VCaP (cell line): ENCODE measurements at regions not wholly inside any gene's neighbourhood (a gene's known extent, or its start where the extent isn't known, plus 50 kb on each side); places are given as distances from the start of the nearest gene placed in this dataset.
A peak's percentile ranks its signal among the peaks of the same experiment; 100 is the strongest.

Experiments used
- H3K27ac ChIP-seq: fragments of 450-650 bp; 2 replicates; pipeline ENCODE4 v1.5.1; 2017
- TF ChIP-seq, protein P1 (sequence below): fragments of 450-650 bp; conservative IDR thresholded peaks from 2 replicates; pipeline ENCODE4 v1.5.1; 2017; ENCODE audit warnings: mild to moderate bottlenecking, moderate library complexity

DNA sequence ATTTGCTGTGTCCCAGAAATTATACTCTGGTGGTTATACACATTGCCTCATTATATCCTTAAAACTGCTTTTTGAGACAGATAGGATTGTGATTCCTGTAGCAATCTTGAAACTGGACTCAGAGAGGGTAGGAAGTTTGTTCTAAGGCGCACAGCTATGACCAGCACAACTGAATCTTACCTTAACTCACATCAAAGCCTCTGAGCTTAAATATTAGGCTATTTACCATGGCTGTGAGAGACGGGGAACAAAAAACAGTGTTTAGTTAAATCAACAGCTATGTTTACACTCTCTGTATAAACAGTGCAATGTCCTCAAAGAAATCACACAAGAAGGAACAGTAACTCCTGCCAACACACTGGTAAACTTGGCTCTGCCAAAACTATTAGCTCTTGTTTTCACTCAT, 50.9 kb upstream of the TUT7 start:
- peak overlapping the region; percentile 96 for H3K27ac ChIP-seq
- TF ChIP-seq, protein P1, sequence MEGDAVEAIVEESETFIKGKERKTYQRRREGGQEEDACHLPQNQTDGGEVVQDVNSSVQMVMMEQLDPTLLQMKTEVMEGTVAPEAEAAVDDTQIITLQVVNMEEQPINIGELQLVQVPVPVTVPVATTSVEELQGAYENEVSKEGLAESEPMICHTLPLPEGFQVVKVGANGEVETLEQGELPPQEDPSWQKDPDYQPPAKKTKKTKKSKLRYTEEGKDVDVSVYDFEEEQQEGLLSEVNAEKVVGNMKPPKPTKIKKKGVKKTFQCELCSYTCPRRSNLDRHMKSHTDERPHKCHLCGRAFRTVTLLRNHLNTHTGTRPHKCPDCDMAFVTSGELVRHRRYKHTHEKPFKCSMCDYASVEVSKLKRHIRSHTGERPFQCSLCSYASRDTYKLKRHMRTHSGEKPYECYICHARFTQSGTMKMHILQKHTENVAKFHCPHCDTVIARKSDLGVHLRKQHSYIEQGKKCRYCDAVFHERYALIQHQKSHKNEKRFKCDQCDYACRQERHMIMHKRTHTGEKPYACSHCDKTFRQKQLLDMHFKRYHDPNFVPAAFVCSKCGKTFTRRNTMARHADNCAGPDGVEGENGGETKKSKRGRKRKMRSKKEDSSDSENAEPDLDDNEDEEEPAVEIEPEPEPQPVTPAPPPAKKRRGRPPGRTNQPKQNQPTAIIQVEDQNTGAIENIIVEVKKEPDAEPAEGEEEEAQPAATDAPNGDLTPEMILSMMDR: no peak
